Embryonic facial prominence (tissue), 1 donor: ENCODE measurements at regions not wholly inside any gene's neighbourhood (a gene's known extent, or its start where the extent isn't known, plus 50 kb on each side); places are given as distances from the start of the nearest gene placed in this dataset.

Experiments used
- DNase-seq: peaks from one replicate; pipeline ENCODE4 v3.0.0-alpha.2; 2016; ENCODE audit errors: extremely low spot score

DNA sequence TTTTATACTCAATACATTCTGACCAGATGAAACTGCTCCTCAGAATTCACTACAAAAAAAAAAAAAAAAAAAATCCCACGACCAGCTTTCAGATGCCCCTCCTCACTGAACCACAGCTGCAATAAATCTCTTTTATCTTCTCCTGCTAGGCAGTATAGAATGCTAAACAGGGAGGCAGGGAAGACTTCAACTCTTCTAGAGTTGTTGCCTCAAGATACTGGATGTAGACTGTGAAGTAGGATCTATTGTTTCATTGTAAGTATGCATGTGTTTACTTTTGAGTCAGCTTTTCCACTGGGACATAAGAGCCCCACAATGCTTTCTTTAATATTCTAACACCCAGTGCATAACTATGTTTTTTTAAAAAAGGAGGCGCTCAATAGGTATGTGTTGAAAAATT, 401.4 kb downstream of the TBL1XR1 start:
- DNase-seq, result no peak

DNA sequence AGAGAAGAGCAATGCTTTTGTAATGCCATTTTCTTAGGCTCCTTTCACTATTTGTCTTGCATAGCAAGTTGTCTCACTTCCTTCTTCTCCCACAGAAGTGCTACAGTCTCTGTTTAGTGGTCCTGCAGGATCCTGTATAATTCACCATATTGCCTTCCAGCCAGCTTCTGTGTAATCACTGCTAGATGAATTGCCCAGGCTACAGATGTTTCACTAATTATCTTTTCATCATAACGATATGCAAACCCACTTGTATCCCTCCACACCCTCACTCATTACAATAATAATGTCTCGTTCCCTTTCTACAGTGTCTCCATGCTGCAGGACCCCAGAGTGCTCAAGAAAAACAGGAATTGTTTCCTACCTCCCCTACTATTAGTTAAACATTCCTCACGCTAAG, 402.9 kb downstream of the TBL1XR1 start:
- no peak for DNase-seq

DNA sequence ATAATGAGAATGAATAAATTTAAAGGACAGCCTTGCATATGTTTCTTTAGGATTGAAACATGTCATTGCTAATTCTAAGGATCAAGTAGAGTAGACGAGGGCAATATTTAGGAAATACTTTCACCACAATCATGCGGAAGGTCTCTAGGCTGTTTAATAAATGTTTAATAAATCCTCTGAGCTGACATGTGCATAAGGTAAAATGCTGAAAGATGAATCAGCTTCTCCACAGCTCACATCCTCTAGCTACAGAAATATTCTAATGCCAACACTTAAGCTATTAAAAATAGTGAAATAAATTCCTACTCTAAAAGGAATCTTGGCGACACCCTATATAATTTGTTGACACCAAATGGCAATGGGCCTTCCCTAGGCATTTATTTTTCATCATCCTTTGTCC, 407.3 kb downstream of the TBL1XR1 start:
- no peak for DNase-seq

- DNase-seq, result no peak
Observed at GRCh38 chr3:176789281-176789705, 408.0 kb downstream of the TBL1XR1 start.

- DNase-seq, result no peak
Observed at GRCh38 chr3:176787506-176787905, 409.8 kb downstream of the TBL1XR1 start.

DNA sequence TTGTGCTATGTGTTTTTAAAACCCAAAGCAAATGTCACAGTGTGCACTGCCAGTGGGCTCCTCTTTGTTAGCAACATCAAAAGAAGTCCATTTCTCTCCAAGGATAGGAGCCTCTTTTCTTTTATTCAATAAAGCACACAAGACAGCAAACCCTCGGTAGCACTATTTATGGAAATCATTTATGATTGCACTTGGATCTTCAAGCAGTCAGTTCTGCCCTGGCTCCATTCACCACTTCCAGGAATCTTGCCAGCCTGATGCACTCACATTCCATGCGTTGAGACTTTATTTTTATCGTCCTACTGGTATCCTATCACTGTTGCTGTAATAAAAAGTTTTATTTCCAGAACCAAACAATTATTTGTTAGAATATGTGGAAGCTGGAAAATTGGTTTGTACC, 412.1 kb downstream of the TBL1XR1 start:
- no peak for DNase-seq

DNA sequence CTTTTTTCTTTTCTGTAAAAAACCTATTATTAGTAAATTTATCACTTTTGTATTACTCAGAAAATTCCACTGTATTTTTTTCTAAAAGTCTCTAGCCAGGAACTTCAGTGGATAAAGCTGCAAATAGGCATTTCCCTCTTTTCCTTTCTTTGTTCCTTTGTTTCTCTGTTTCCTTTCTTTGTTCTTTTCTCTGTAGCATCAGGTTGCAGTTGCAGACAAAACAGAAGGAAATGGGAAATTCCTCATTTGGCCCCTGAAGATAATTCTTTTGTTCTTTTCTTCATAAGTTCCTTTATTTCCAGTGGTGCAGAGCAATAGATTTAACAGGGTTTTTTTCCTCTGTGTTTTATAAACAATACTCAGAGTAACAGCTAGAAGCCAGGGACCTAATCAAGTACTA, 416.5 kb downstream of the TBL1XR1 start:
- no peak for DNase-seq

DNA sequence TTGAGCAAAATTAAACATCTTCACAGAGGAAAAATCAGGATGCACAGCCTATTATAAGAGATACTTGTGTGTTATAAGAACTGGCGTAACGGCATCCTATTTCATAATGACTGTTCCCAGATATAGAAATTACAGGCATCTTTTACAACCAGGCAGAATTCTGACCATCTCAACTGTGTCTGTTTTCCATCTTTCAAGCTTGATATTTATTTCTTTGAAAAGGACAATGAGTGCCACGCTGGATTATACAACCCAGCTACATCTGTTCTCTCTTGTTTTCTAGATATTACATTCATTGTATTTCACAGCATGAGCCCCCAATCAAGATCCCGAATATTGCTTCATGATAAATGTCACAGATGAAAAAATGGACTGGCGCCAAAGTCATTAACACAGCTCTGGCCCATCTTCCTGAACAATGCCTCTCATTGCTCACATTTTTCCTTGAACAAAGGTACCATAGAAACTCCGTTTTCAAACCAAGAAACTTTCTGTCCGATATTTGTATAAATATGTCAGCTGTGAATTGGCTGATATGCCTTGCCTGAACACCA, 420.6 kb downstream of the TBL1XR1 start:
- no peak for DNase-seq

DNA sequence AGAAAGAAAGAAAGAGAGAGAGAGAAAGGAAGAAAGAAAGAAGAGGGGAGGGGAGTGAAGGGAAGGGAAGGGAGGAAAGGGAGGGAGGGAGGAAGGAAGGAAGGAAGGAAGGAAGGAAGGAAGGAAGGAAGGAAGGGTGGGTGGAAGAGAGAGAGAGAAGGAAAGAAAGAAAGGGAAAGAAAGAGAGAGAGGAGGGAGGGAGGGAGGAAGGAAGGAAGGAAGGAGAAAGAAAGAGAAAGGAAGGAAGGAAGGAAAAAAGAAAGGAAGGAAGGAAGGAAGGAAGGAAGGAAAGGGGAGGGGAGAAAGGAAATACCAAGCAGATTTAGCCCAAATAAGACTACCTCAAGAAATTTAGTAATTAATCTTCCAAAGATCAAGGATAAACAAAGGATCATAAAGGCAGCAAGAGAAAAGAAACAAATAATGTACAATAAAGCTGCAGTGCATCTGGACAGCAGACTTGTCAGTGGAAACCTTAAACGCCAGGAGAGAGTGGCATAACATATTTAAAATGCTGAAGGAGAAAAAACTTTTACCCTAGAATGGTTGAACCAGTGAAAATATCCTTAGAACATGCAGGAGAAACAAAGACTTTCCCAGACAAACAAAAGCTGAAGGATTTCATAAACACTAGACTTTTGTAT, 427.6 kb downstream of the TBL1XR1 start:
- DNase-seq, result no peak

DNA sequence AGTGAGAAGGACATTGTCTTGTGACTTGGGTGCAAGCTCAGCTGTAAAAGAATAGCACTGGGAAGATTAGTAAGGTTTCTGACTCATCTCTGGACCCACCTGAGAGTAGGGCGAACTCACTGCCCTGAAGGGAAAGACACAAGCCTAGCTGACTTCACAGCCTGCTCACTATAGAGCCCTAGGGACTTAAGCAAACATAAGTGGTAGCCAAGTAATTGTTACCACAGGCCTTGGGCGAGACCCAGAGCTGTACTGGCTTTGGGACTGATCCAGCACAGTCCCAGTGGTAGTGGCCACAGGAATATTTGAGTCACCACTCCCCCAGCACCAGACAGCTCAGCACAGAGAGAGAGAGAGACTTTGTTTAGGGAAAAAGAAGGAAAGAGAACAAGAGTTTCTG, 429.9 kb downstream of the TBL1XR1 start:
- no peak for DNase-seq

DNA sequence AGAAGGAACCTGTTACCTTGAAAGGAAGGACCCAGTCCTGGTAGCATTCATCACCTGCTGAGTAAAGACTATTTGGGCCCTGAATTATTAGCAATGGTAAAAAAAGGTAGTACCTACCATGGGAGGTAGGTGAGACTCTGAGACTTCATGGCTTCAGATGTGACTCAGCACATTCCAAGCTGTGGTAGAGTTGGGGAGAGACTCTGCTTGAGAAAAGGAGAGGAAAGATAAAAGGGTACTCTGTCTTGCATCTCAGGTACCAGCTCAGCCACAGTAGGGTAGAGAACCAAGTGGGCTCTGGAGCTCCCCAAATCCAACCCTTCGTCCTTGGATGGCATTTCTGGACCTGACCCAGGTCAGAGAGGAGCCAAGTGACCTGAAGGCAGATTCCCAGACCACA, 430.4 kb downstream of the TBL1XR1 start:
- DNase-seq, result no peak

DNA sequence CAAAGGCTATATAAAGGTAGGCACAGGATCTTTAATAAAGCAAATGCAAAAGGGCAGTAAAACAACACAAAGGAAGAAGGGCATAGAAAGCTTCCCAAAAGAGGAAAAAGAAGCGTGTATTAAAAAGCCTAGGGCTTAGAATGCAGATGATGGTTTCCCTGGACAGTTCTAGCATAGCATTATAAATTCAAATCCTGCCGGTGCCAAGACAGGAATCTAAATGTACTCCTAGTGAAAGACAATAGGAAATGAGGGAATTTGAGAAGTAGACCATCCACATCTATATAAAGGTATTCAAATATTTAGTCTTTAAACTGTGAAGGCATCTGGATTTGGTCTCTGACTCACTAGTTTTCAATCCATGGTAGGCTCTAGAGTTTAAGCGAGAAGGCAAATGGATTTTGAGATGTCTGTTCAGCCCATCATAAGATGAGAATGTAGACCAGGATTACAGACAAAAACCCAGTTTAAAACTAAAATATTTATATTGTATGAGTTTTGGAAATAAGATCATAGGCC, 431.8 kb downstream of the TBL1XR1 start:
- no peak for DNase-seq

- no peak for DNase-seq
Observed at GRCh38 chr3:176759815-176760506, 437.3 kb downstream of the TBL1XR1 start.

DNA sequence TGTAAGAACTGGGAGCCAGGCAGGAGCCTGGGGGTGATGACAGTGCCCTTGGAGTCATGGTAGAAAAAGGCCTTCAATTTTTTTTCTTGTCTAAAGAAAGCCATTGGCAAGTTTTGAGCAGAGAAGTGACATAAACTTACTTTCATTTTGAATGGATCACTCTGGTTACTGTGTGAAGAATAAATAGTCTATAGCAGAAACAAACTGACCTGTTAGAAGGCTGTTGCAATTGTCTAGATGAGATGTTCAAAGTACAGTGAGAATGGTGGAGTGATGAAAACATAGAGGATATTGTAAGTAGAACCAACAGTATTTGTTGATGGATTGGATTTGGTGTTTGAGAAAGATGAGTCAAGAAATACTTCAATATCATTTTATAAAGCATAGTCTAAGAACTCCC, 439.9 kb downstream of the TBL1XR1 start:
- DNase-seq, result no peak

DNA sequence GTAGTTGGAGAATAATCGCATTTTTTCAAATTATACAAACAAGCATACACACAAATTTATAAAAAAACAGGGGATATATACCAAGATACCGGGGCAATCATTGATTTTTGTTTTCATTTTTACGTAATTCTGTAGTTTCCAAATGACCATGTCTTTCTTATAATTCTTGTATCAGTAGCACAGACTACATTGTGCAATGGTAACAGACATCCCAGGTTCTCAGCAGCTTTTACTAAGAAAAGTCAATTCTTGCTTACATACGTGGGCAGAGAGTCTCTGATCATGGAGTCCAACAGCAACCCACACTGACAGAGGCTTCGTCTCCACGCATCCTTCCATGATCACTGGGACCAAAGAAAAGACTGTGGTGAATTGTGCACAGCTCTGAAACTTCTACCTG, 441.3 kb downstream of the TBL1XR1 start:
- DNase-seq, result no peak

DNA sequence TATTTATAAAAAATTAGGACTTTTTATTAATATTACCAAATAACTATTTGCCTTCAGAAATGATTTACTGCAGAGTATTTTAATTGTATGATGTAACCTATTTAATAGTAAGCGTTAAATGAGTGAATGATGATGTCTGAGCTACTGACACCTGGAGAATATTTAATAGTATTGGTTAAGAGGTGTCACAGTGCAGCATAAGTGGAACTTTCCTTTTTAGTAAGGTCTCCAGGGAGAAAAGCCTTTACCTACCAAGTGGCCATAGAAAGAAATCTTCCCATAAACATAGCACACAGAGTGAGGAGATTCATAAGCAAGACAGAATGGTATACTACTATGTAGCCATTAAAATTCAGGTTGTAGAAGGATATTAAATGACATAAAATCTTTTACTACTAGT, 441.7 kb downstream of the TBL1XR1 start:
- no peak for DNase-seq

GRCh38 chr3:176741664-176742047, 455.6 kb downstream of the TBL1XR1 start:
- no peak for DNase-seq

DNA sequence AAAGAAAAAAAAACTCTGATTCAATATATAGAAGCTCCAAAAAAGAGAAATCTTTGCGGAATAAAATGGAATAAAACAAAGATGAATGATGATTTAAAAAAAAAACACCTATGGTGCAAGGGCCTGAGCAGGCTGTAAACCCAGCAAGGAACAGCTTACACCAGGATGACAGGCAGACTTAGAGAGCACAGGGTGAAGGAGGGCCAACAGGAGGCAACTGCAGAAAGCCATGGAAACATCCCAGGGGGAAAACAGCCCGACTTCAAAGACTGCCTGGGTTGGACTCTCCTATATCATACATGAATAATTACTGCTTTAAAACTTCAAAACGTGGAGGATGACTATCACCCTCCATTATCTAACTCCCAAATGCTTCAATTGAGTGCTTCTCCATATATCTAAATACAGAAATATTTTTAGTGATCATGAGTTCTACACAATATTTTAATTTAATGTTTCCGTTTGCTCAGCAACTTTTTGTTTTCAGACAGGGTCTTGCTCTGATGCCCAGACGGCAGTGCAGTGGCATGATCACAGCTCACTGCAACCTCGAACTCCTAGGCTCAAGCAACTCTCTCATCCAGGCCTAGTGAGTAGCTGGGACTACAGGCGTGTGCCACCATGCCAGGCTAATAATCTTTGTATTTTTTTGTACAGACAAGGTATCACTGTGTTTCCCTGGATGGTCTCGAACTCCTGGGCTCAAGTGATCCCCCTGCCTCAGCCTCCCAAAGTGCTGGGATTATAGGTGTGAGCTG, 456.2 kb downstream of the TBL1XR1 start:
- no peak for DNase-seq

GRCh38 chr3:176739159-176739558, 458.1 kb downstream of the TBL1XR1 start:
- DNase-seq, result no peak

DNA sequence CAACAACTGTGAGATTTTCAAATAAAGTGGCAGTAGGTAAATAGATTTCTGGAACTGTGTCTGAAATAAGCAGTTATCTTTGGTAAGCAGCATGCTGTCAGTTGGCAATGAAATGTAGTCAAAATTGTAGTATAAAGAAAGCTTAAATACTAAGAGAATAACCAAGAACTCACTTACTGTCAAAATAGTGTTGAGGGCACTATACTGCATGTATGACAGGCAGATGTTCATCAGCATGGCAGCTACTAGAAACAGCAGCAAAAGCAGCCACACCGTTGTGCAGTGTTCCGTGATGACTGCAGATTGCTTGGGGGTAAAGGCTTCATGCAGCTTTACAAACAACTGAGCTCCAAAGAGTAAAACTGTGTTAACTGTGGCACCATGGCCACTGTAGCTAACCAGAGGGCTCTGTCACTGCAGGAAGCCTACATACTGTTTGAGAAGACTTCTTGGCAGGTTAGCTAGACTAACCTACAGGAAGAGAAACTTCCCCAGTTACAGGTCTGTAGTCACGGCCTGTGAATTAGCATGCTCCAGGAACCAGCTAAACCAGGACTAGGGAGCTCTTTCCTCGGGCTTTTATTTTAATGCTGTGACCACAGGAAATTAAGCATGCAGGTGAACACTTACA, 459.7 kb downstream of the TBL1XR1 start:
- no peak for DNase-seq

- no peak for DNase-seq
Observed at GRCh38 chr3:176734146-176734545, 463.1 kb downstream of the TBL1XR1 start.

GRCh38 chr3:176724394-176724759, 472.9 kb downstream of the TBL1XR1 start:
- DNase-seq, result no peak
